Stomach (tissue), 4 donors: ENCODE measurements at regions not wholly inside any gene's neighbourhood (a gene's known extent, or its start where the extent isn't known, plus 50 kb on each side); places are given as distances from the start of the nearest gene placed in this dataset.

Source experiments
- EP300 ChIP-seq: sonication (generic); formaldehyde crosslinking; IDR thresholded peaks from one replicate; pipeline ENCODE4 v1.6.1; 2017; ENCODE audit warnings: antibody characterized with exemption
- POLR2A ChIP-seq, 4 donors: fragments of 450-650 bp; IDR thresholded peaks; one replicate each; pipeline ENCODE4 v1.6.1; 2016; ENCODE audit warnings: antibody characterized with exemption in 4 of 4, control low read depth in 2 of 4, mild to moderate bottlenecking in 1 of 4, moderate library complexity in 1 of 4
- POLR2AphosphoS5 ChIP-seq, 3 donors: sonication (generic); formaldehyde crosslinking; IDR thresholded peaks; one replicate each; pipeline ENCODE4 v1.6.1; 2016; ENCODE audit warnings: antibody characterized with exemption in 3 of 3
- TF ChIP-seq, protein P1 (sequence below), 7 experiments: fragments of 450-650 bp in 4 of 7; fragments of 200-600 bp in 3 of 7; sonication (generic) in 3 of 7; IDR thresholded peaks; one replicate each; pipeline ENCODE4 v1.5.1; 2016 to 2019; ENCODE audit warnings: antibody characterized with exemption in 7 of 7, control low read depth in 2 of 7, mild to moderate bottlenecking in 1 of 7

- TF ChIP-seq, protein P1, sequence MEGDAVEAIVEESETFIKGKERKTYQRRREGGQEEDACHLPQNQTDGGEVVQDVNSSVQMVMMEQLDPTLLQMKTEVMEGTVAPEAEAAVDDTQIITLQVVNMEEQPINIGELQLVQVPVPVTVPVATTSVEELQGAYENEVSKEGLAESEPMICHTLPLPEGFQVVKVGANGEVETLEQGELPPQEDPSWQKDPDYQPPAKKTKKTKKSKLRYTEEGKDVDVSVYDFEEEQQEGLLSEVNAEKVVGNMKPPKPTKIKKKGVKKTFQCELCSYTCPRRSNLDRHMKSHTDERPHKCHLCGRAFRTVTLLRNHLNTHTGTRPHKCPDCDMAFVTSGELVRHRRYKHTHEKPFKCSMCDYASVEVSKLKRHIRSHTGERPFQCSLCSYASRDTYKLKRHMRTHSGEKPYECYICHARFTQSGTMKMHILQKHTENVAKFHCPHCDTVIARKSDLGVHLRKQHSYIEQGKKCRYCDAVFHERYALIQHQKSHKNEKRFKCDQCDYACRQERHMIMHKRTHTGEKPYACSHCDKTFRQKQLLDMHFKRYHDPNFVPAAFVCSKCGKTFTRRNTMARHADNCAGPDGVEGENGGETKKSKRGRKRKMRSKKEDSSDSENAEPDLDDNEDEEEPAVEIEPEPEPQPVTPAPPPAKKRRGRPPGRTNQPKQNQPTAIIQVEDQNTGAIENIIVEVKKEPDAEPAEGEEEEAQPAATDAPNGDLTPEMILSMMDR (IDR thresholded peaks at IDR 0.05): no peak
- TF ChIP-seq POLR2A (IDR thresholded peaks at IDR 0.05) (no peak), POLR2AphosphoS5 (IDR thresholded peaks at IDR 0.05) (no peak), EP300 (no peak)
Measured at GRCh38 chr10:84901885-84902284, 573.5 kb downstream of the CCSER2 start.
